ENCODE measurements at regions not wholly inside any gene's neighbourhood (a gene's known extent, or its start where the extent isn't known, plus 50 kb on each side); places are given as distances from the start of the nearest gene placed in this dataset.

DNA sequence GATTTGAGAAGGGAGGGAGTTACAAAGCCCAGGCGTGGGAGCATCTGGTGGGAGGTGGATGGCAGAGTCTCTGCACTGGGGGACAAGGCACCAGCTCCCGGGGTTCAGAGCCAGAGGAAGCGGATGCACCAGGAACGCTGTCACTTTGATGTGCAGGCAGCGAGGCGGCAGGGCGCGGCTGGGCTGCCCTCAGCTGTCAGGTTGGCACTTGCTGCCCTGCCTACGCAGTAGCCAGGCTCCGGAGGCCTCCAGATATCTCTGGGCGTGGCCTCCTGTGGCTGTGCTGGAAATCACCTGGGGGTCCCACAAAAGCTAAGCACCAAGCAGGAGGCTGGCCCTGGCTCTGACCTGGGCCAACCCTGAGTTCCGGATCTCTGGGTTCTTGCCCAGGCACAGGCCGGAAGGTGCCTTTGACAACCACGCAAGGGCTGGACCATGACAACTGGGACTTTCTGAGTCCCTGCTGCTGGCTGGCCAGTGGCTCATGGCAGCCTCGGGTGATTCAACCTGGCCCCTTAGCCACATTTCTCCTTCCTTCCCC lies 62.1 kb upstream of the MAP1LC3B2 start:
- no peak for DNase-seq

DNA sequence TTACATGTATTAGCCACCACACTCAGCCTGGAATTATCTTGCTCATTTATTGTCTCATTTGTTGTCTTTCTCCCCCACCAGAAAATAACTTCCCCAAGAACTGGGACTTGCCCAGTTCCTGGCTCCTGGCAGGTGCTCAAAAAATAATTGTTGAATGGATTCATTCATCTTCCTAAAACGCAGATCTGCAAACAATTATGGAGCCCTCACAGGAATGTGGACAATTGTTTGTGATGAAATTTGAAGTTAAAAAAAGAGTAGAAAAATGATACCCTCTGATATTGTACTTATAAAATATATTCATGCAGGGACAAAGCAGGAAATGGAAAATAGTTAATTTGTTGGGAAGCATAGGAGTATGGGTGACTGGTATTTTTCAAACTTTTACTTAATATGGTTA lies 60.7 kb upstream of the MAP1LC3B2 start:
- DNase-seq, result no peak

DNA sequence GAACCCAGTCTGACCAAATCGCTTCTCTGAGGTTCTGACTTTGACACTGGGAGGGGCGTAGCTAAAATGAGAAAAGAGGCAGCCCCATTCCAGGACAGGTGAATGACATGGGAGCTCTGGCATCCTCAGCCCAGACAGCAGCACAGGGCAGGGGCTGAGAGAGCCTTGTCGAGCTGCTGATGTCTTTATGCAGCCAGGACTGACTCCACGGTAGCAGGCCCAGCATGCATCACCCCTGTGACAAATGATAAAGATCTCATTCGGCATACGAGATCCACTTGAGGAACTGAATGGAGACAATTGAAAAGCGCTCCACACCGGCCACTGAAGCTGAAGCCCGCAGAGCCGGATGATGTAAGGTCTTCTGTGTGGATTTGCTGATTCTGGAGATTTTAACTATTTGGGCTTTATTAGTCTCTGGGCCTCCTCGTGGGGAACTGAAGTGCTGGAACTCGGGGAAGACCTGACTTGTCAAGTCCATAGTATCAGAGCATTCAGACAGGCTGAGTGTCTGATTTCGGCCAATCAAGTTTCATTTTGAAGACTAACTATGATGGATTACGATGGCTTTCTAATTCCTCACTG lies 56.9 kb upstream of the MAP1LC3B2 start:
- no peak for DNase-seq

DNA sequence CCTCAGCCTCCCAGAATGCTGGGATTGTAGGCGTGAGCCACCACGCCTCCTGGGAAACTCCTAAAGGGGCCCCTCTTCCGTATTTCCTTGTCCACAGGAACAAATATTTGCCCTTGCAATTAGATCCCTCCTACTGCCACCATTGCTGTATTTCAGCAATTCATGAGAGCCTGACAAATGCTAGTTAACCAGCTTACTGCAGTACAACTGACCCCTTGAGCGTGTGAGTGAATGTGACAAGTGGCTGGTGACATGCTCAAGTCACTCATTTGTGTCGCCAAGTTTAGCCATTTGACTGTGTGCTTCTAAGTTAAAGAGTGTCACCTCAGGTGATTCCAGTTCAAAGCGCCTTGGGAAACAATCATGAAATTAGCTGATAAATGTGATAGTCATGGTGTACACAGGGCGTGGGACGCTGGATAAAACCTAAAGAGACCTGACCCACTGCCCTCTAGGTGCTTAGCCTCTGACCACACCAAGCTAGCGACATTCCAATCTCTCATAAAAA lies 56.1 kb upstream of the MAP1LC3B2 start:
- DNase-seq, result no peak

DNA sequence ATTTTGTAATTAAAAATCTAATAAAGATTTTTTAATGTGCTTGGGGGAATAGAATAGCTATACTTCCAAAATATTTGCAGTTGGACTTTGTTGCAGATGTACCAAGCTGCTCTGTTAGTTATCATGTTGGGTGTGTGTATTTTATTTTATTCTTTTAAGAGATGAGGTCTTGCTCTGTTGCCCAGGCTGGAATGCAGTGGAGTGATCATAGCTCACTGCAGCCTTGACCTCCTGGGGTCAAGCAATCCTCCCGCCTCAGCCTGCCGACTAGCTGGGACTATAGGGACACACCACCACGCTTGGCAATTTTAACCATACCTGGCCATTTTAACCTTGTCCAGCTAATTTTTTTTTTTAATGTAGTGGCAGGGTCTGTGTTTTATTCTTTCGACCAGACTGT lies 54.7 kb upstream of the MAP1LC3B2 start:
- DNase-seq, result no peak

DNA sequence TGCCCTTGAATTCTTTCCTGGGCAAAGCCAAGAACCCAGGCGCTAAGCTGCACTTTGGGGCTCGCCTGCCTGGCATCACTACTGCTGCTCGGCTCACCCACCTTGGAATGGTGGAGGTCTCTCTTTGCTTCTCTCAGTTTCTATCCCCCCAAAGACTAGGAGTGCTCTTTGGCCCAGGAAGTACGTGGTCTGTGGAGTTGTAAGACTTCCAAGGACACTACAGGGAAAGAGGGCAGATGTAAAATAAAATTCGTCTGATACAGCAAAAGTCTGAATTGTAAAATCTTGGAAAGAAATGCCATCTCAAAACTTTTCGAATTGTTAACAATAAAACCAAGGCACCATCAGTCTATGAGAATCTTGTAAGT lies 52.5 kb upstream of the MAP1LC3B2 start:
- no peak for DNase-seq

DNA sequence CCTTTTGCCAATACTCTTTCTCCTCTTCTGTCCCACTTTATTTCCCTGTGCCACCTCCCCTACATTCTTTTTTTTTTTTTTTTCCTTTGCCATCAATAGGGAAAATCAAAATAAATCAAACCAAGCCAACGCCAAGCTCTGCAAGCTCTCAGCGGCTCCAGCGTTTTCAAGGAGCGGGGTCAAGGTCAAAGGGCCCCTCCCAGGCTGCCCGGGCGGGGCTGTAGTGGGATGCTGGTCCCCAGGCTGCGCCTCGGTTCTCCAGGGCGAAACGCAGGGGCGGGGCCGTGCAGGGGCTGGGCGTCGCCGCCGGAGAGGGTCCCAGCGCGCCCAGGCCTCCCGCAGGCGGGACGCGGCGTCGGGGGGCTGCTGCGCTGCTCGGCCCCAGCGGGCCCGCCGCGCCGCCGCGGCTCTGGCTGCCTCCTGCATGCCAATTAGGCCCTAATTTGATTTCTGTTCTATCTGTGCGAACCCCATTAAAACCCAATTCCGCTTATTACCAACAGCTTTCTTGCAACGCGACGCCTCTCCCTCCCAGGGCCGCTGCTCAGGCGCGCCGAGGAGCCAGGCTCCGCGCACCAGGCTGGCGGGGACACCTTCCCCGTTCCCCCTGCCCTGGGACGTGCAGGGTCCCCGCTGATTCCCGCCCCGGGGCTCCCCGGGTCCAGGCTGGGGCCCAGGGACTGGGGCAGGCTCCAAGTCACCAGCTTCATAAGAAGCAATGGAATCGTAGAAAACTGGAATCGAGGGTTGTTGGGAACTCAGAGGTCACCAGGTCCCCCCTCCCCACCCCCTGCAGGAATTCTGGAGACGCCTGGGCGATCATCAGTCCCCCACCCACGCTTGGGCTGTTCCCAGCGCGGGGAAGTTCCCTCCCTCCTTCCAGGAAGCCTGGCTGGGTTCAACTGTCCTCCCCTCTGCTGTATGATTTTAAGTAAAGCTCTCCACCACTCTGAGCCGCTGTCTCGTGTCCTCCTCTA lies 50.7 kb upstream of the MAP1LC3B2 start:
- no peak for DNase-seq
